ENCODE measurements at regions not wholly inside any gene's neighbourhood (a gene's known extent, or its start where the extent isn't known, plus 50 kb on each side); places are given as distances from the start of the nearest gene placed in this dataset.

DNA sequence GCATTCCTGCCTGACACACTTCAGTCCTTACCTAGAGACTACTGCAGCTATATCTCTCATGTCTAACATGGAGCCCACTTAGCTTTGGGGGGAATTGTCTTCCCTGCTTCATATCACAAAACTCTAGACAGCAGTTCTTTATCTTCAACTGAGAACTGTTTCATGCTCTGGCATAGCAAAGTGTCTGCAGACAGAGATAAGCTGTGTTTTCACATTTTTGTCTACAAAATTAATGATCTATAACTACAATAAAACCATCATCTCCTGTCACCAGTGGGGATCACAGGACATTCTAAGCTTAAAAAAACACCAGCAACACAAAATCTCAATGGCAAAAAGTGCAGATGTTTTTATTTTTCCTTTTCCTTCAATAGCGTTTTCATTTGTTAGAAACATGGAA, 137.1 kb upstream of the VRK1 start:
- TF ChIP-seq GATA1 (IDR thresholded peaks at IDR 0.05; ENCODE audit: low read depth, low read length) (no peak), POLR2A (IDR thresholded peaks at IDR 0.05; ENCODE audit: low read length) (no peak)
- DNase-seq: peak; percentile 50 to 87

DNA sequence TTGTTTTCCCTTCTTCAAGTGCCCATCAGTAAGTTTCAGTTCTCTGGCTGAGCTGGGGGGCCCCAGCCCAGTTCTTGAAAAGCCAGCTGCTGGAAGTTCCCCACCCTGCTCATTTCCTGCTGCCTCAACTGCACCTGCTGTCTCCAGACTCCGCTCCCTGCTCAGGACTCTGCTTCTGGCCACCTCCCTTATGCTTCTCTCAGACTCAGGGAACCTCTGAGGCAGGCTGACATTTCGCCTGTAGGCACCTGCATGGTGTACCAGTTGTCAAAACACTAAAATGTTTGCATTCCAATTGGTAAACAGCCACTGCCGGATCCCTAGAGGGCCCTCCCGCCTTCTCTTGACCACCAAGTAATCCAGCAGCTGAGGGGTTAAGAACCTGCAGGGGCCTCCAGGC, 136.5 kb upstream of the VRK1 start:
- TF ChIP-seq POLR2A (IDR thresholded peaks at IDR 0.05; ENCODE audit: low read length): no peak
- no peak for TF ChIP-seq GATA1 (IDR thresholded peaks at IDR 0.05; ENCODE audit: low read depth, low read length)
- peak; percentile 23 to 48 for DNase-seq

DNA sequence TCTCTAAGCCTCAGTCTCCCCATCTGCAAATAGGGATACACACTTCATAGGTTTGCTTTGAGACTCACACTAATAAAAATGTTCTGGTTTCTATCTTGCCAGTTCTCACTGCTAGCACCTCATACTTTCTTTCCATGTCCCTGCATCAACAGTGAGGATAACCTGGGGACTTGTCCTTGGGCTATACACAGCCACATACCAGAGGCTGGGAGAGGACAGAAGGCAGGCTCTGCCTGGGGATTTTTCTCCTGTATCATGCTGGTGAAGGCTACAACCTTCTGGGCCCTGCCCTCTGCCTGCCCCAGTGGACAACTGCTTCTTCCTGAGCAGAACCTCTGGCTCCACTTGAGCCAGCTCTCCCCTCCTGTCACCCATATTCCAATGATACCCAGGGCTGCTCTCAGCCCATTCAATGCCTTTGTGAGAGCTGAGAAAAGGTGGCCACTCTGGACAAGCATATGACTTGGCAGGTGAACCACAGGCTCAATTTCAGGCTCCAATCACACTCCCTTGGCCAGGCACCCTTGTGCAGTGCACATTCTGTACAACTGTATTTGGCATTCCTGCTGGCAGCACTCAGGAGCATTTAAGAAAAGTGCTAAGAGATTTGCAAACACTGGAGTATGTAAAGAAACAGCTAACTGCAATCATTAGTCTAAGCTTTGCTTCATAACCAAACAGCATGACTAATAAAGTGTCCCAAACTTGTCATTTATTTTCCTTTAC, 135.8 kb upstream of the VRK1 start:
- TF ChIP-seq POLR2A (IDR thresholded peaks at IDR 0.05; ENCODE audit: low read length) (no peak), GATA1 (IDR thresholded peaks at IDR 0.05; ENCODE audit: low read depth, low read length) (no peak)
- DNase-seq: no peak

DNA sequence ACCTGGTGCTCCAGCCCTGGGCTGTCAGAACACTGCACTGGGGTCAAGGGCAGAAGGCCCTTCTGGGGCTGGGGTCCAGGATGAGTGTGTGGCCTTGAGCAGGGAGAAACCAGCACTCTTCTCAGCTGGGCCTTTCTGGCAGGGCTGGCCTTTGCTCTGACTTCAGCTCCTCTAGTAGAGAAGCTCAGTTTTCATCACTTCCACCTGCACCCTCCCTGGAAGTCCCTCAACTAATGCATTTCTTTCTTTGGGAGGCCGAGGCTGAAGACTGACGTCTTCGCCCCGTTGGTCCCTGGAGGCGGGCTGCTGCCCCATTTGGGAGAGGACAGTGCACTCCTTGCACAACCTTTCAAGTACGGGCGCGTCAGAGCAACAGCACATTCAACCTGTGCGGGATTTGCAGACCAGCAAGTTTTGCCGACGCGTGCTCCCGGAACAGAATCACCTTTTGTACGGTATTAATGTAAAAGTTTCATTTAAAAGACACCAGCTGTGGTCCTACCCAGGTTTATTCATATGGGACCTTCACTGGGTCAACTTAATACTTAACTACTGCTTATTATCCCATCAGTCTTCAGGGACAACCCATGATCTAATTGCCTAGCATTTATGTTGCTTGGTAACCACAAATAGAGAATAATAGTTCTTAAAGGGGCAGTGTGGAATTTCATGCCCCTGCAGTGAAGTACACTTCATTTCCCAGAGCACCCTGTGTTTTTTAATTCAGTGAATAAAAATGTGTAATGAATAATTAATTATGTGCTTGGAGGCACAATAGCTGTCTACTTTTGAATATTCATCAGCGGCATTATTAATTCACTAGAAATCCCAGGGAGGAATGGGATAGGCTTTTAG, 134.8 kb upstream of the VRK1 start:
- TF ChIP-seq POLR2A (IDR thresholded peaks at IDR 0.05; ENCODE audit: low read length) (no peak), GATA1 (IDR thresholded peaks at IDR 0.05; ENCODE audit: low read depth, low read length) (no peak)
- DNase-seq: peak; percentile 17 to 50

DNA sequence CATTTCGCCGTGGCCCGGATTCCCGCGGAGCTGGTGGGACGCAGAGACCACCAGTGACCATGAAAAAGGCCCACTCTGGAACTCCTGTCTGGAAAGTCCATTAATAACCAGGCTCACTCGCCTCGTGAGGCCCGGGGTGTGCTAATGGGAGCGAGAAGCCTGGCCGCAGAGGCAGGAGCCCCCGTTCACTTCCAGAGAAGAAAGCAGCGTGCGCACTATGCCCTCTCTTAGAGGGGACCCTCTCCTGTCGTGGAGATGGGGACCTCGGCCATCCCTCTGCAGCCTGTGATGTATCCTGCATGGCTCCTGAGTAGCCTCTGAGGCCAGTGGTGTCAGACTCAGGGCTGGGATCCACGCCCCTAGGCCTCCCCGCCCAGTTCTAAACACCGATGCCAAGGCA, 134.1 kb upstream of the VRK1 start:
- TF ChIP-seq POLR2A (IDR thresholded peaks at IDR 0.05; ENCODE audit: low read length) (no peak), GATA1 (IDR thresholded peaks at IDR 0.05; ENCODE audit: low read depth, low read length) (no peak)

DNA sequence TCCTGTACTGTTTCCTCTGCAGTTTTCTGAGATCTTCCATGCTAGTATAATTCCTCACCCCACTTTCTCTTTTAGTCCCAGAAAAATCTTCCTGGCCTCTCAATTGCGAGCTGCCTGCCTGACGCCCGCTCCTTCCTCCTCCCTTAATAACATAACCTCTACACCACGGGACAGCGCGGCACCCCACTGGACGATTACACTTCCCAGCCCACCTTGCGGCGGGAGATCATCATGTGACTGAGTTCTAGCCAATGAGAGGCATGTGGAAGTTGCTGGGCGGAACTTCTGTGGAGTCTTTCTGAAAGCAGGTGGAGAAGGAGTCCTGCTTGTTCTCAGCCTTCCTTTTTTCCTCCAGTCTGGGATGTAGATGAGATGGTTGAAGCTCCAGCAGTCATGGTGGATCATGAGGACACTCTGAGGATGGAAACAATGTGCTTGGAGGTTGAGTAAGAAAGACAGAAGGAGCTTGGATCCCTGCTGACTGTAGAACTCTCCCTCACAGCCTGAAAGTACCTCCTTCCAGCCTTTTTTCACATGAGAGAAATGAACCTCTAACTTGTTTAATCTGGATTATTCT, 133.6 kb upstream of the VRK1 start:
- TF ChIP-seq GATA1 (IDR thresholded peaks at IDR 0.05; ENCODE audit: low read depth, low read length): no peak
- no peak for TF ChIP-seq POLR2A (IDR thresholded peaks at IDR 0.05; ENCODE audit: low read length)
- DNase-seq: no peak

More for the DNA sequence above, 134.1 kb upstream of the VRK1 start:
- no peak for DNase-seq

DNA sequence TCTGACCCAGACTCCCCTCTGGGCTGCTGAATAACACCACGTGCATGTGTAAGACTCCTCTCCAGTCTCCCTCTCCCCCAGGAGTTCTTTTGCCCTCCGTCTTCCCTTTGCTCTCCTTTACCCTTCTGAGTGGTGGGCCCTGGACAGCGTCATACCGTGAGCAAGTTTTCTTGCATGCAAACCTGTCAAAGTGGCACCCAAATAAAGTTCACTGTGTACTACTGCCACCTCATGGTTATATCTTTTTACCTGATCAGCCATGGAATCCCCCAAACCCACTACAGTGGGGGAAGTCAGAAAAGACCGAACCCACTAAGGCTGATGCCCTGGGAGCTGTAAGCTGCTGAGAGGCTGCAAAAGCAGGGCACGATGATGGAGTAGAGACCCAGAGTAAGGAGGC, 131.1 kb upstream of the VRK1 start:
- peak; percentile 14 to 54 for DNase-seq
- TF ChIP-seq GATA1 (IDR thresholded peaks at IDR 0.05; ENCODE audit: low read depth, low read length) (no peak), POLR2A (IDR thresholded peaks at IDR 0.05; ENCODE audit: low read length) (no peak)

DNA sequence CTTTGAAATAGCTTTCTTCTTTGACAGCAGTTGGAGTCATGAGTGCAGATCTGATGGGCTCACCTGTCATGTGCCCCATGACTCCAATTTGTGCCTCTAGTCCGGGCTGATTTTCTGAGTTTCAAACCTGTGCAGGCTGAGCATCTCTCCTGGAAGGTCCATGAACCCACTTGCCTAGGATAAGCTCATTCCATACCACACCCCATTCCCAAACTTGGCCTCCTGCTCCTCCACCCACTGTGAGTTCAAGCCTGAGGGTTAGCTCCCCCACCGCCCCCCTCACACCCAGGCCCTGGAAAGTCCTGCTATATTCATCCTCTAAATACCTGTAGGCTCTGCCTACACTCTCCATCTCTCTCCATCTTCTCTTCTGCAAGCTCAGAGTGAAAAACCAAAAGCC, 126.8 kb upstream of the VRK1 start:
- TF ChIP-seq POLR2A (IDR thresholded peaks at IDR 0.05; ENCODE audit: low read length) (no peak), GATA1 (IDR thresholded peaks at IDR 0.05; ENCODE audit: low read depth, low read length) (no peak)
- no peak for DNase-seq

DNA sequence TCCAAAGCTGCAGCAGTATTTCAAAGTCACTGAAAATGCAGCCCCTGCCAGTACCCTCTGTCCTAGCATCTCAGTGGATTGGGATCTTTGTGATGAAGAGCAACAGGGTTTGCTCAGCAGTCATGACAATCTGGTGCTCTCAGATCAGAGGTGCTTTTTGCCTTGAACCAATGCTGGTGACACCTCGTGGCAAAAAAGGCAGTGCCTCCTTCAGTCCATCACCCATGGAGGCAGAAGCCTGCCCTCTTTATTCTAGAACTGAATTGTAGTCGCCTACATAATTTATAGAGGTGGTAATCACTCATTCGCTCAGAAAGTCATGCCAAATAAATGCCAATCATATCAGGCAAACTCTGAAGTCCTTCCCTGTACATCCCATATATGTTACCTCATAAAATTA, 126.0 kb upstream of the VRK1 start:
- no peak for TF ChIP-seq POLR2A (IDR thresholded peaks at IDR 0.05; ENCODE audit: low read length)
- TF ChIP-seq GATA1 (IDR thresholded peaks at IDR 0.05; ENCODE audit: low read depth, low read length): no peak
- DNase-seq: no peak

DNA sequence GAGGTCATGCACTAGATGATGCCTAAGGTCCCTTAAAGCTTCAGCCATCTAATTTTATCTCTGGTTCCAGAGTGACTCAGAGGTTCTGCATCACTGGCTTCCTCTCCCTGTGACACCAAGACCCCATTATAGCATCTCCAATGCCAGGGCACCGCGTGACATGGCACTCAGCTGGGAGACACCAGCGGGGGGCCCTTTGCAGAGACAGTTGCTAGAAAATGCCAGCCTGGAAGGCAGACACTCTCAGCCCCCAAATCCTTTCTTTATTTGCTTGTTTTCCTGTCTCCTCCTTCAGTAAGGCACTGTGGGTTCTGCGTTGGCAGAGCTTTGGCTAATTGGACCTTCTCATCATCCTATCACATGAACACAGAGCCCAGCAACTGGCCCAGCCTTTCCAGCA, 123.5 kb upstream of the VRK1 start:
- DNase-seq: no peak
- TF ChIP-seq GATA1 (IDR thresholded peaks at IDR 0.05; ENCODE audit: low read depth, low read length): no peak
- TF ChIP-seq POLR2A (IDR thresholded peaks at IDR 0.05; ENCODE audit: low read length): no peak

DNA sequence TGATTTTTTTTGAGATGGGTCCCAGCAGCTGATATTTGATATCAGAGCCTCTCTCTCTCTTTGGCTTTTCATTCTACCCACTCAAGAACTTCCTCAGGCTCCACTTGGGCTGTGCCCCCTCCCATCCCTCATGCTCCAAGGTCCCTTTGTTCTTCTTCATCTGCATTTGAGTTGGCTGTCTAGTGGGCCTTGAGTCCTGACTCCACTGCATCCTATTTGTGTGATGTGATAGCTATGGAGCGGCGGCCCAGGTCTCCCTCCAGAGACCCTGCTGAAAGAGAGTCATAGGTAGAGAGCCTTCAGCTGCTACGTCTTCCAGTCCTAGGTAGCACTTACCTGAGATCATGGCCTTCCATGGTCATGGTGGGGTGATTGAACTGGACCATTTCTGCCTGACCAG, 123.1 kb upstream of the VRK1 start:
- DNase-seq: no peak
- TF ChIP-seq GATA1 (IDR thresholded peaks at IDR 0.05; ENCODE audit: low read depth, low read length) (no peak), POLR2A (IDR thresholded peaks at IDR 0.05; ENCODE audit: low read length) (no peak)

DNA sequence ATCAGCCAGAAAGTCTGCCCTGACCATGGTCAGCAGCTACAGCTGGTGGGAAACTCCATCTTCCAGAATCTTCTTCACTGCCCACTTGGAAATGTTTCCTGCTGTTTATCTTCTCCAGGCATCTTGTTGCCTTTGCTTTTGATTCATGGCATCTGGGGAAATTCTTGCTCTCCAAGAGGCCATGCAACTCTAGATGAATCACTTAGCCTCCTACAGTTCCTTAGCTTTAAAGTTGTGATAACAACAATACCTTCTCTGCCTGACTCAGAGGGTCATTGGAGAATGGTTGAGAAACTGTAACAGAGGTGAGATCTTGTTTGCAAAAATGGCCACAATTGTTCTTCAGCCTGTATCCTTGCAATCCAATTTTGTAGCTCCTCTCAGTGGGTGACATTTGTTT, 121.0 kb upstream of the VRK1 start:
- DNase-seq: no peak
- no peak for TF ChIP-seq POLR2A (IDR thresholded peaks at IDR 0.05; ENCODE audit: low read length)
- no peak for TF ChIP-seq GATA1 (IDR thresholded peaks at IDR 0.05; ENCODE audit: low read depth, low read length)

DNA sequence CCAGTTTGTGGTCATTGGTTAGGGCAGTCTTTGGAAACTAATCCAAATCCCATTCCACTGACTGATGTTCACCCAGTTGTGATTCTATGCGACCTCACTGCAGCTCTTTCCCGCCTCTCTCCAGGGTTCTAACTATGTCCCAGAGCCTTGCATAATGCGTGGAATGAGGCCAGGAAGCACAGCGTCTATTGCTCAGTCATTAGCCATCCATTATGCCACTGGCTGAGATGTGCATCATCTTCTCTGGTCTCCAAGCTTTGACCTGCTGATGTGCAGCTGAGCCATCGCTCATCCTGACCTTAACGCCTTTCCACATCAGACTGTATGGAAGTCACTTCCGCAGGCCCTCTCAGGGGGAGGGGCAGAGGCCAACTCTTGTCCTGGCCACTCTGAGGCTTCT, 115.4 kb upstream of the VRK1 start:
- no peak for TF ChIP-seq POLR2A (IDR thresholded peaks at IDR 0.05; ENCODE audit: low read length)
- TF ChIP-seq GATA1 (IDR thresholded peaks at IDR 0.05; ENCODE audit: low read depth, low read length): no peak
- DNase-seq: no peak

DNA sequence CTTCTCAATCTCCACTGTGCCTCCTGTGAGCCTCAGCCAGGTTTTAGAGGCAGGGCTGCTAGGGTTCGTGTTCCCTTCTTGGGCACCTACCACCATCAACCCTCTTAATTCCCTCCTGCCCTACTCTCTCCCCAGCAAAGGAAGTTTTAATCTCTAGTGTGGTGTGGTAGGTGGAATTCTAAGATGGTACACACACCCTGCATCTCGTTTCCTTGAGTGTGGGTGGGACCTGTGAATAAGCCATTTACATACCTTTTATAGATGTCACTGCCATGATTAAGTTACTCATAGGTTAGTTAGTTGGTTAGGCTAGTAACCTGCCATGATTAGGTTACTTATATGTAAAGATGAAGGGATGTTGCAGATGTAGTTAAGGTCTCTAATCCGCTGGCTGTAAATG, 114.8 kb upstream of the VRK1 start:
- DNase-seq: no peak
- TF ChIP-seq GATA1 (IDR thresholded peaks at IDR 0.05; ENCODE audit: low read depth, low read length): no peak
- TF ChIP-seq POLR2A (IDR thresholded peaks at IDR 0.05; ENCODE audit: low read length): no peak

Measured in erythroblast (primary cell).